NCI-H82 treated with DMSO at 0.1 percent for 48 hours (cell line): ENCODE measurements at regions not wholly inside any gene's neighbourhood (a gene's known extent, or its start where the extent isn't known, plus 50 kb on each side); places are given as distances from the start of the nearest gene placed in this dataset.

Experiments
- DNase-seq: peaks from one replicate; lab custom pipeline; 2025; ENCODE audit not compliant: unreplicated experiment; lab: John Stamatoyannopoulos, UW

DNA sequence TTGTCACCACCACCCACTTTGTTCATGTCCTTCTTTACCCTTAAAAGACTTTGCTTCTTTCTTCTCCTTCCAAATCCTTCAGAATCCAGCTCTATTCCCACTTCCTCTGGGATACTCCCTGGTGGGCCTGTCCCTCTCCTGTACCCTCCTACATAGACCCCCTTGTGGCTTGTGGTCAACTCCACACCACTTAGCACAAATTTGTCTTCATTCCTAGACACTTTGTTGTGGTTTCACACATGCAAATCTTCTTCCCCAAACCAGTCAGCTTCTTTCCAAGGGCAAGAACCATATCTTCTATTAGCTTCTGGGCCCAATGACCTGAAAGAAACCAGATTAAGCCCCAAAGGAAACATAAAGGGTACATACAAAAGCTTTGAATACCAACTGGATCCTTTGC lies 342.4 kb downstream of the TNS1 start:
- no peak for DNase-seq

DNA sequence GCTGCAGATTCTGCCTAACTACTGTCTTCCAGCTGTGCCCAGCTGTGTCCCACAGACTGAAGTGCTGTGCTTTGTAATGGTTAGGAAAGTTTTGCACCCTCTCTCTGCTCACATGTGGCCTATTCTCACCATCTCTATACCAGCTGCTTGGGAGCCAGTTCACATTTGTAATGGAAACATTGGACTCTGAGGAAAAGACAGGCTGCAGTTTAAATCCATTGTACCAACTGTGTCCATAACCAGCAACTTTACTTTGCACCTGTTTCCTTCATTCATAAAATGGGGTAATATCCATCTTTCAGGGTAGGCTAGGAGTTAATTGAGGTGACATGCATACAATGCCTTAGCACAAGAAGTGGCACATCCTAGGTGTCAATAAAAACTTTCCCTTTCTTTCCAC lies 344.0 kb downstream of the TNS1 start:
- DNase-seq: no peak

DNA sequence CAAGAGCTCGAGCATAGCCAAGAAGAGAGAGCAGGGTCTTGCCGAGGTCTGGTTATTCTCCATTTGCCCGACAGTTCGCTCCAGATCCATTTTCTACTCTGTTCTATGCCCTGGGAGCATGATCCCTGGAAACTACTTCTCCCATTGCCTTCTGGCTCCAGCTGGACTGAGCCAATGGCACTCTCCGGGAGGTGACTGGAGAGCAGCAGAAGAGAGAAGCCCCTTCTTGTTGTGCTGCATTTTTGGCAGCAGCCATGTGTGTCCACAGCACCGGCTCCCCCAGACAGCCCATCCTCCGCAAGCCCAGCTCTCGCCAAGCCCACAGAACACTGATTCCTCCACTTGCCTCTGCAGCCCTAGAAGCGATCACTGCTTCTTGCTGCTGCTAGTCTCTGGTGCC lies 345.5 kb downstream of the TNS1 start:
- no peak for DNase-seq

DNA sequence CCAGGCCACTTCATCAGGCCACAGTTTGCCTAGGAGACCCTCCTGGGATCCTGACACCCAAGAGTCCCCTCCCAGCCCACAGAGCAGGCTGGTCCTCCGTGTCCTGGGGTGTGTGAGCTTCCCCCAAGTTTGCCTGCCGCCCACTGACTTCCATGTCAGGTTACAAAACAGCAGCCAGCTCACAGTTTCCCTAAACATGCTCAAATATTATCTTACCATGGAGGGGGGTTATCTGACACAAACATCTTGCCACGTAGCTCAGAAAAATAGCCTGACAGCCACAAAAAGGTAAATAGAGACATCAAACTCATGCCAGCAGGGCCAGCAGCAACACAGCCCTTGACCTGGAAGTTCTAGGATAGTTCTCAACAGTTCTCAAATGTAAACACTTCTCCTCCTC lies 346.5 kb downstream of the TNS1 start:
- no peak for DNase-seq

DNA sequence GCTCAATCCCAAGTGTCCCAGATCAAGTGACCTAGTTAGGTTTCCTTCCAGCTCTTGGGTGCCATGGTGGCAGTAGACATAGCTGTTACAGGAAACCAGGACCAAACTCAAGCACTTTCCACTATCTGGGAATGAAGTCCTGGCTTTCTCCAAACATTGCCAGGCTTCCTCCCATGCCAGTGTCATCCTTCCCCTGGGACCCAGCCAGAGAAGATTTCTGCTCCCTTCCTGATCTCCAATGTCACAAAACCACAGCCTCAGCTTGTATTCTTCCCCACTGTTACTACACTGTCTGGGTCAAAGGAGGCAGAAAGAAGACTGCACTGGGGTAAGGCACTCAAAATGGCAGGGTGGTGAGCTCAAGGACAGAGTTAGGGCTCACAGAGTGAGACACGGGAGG lies 347.1 kb downstream of the TNS1 start:
- no peak for DNase-seq

DNA sequence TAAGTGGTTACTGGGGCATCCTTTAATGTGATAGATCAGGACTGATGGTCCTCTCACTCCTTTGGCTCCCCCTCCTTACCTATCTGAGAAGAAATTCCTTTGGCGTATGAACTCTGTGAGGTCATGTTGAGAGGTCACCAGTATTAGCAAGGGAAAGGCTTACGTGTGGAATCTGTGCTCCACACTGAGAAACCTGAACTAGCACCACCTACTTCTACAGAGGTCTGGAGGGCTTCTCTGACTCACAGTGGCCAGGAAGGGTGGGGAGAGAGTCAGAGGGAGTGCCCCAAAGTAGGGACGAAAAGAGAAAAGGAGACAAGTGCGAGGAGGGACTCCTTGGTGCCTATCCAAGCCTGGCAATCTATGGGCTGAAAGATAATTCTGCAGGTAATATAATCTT lies 348.6 kb downstream of the TNS1 start:
- DNase-seq: no peak

DNA sequence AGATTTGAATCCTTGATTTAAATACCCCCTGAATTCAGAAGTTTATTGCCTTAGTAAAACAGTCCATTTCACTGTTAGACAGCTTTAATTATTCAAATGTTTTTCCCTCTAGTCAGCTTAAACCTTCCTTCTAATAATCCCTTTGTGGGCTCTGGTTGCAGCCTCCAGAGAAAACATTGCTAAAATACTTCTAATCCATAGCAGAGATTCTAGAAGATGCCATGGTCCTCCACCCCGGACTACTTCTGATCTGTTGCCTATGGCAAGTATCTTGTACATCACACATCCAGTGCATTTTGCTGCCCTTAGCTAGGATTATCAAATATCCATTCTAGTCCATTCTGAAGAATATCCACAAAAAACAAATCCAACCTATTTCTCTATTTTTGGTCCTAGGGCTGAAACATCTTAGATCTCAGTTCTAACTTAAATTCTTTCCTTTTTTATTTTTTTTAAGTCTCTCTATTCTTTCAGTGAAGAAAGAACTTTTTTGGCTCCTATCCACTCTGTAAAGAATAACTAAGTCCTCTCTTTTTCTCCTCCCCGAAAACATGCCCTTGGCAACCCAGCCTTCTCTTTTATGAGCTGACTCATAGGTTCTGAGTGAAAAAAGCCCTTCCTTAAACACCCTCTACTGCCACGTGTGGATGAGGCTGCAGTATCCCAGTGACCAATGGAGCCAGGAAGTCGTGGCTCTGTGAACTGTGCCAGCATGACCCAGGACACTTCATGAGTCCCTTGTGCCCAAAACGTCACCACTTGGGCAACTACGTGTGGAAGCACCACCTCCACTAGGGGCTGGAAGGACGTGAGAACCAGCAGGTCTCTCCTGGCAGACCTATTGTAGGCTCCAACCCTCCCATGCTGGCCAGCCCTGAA lies 349.8 kb downstream of the TNS1 start:
- peak; percentile 10 for DNase-seq

DNA sequence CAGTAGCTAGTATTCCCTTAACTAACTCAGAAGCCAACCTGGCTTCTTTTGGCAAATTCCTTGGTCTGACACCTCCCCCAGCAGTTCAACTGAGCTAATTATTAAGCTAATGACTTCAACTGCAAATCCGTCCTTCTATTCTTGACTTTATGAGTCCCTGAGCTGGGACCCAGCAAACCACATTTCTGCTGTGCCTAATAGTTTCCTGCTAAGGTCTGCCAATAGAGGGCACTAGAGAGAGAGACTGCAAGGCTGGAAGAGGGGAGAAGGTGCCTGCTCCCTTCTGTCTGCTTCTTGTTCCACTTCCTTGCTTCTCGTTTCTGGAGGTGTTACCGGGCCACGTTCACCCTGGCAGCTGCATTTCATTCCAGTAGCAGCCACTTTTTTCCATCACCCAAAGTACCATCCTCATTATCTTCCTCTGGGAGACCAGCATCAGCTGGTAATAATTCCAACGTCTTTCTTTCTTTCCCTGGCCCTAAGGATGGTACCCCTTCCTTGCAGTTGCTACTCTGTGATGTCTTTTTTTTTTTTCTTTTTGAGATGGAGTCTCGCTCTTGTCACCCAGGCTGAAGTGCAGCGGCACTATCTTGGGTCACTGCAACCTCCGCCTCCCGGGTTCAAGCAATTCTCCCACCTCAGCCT lies 352.0 kb downstream of the TNS1 start:
- DNase-seq: peak; percentile 89

DNA sequence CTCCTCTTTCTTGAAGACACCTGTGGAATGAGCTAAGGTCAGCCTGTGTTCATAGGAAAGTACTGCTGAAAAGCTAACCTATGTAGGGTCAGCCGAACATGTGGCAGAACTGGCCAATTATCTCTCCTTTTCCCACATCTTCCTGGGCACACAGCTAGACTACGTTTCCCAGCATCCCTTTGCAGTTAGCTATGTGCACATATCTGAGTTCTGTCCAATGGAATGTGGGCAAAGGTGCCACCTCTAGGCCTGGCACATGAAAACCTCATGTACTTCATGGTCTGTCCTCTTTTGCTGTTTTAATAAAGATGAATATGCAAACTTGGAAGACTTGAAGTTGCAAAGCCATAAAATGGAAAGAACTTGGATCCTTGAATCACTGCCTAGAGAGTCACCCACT lies 352.6 kb downstream of the TNS1 start:
- DNase-seq: peak; percentile 38

DNA sequence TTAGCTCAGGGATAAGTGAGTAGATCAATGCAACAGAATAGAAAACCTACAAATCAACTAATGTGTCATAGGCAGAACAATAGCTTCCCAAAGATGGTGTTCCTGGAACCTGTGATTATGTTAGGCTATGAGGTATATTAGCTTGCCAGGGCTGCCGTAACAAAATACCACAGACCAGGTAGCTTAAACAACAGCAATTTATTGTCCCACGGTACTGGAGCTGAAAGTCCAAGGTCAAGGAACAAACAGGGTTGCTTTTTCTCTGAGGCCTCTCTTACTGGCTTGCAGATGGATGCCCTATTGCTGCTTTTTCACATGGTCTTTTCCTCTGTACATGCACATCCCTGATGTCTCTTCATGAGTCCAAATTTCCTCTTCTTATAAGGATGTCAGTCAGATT lies 354.9 kb downstream of the TNS1 start:
- no peak for DNase-seq

DNA sequence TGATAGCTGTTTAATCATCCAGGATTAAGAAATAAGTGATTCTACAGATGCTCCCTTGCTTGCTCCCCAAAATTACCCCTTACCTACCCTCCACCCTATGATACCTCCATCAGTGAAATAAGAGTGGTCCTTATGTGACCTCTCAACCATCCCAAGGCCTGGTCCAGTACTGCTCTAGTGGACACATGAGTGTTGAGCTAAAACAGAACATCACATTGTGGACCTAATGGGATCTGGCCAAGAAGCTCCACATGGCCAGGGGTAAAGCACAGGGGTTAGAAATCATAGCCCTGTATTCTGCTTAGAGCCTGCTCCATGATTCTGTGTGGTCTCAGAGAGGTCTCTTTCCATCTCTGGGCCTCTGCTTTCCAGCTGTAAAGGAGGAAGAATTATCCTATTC lies 355.6 kb downstream of the TNS1 start:
- no peak for DNase-seq

DNA sequence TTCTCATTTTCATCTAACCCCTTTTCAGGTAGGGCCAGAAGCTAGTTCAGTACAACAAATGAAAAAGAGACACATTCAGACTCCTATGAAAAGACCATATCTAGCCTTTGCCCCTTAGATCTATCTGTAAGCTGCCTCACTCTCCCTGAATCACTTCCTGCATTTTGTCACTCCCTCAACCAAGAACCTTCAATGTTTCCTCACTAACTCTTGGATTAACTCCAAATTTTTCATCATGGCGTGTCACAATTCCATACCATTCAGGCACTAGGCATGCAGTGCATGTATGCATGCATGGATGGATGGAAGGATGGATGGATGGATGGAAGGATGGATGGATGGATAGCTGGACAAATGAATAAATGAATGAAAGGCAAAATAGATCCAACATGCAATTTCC lies 356.9 kb downstream of the TNS1 start:
- DNase-seq: no peak

DNA sequence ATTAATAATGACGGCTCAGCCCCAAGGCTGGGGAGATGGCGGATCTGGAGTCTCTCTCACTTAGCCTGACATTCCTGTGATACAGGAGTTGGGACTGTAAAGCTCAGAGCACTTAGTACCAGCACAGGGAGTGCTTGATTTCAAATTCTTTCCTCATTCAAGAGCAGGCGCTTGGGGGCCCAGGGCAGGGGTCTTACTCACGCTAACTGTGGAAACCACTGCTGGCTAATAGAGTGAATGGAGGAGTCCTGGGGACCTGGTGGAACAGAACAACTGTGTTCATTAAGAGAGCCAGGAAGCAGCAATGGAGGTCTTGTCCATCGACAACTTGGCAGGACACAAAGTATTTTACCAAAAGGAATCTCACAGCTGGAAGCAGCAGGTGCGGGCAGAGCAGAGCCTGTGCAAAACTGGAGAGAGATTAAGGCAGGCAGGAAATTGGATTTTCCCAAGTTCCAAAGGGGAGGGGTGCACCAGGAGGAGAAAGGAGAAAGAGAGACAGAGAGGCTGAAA lies 358.9 kb downstream of the TNS1 start:
- peak; percentile 92 for DNase-seq

DNA sequence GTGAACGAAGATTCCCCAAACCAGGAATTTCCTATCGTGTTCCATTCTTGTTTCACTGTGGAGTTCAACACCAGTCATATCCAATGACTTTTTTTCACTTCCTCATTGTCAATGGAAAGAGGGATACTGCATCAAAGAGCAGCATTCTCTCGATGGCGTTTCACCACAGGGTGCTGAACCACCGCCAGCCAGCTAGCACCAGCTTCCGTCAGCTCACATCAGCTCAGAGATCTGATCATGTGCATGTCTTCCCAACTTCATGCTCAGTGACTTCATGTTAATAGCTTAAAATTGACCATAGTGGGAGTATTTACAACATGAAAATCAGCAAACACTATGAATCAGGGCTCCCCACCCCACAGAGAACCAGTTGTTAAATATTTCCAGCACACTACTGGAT lies 359.9 kb downstream of the TNS1 start:
- no peak for DNase-seq

DNA sequence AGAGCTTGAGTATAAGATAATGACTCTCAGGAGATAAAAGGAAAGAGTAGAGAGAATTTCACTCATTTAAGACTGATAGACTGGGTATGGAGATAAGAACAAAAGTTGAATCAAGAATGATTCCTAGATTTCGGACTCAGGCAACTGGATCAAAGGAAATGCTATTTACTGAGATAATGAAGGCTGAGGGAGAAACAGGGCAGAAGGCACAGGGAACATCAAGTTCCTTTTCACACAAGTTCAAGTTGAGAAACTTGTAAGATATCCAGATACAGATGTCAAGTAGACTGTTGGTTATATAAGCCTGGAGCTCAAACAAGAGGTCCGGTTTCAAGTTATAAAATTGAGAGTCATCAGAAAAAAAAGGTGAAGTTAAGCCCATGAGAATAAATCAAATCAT lies 360.8 kb downstream of the TNS1 start:
- DNase-seq: no peak

DNA sequence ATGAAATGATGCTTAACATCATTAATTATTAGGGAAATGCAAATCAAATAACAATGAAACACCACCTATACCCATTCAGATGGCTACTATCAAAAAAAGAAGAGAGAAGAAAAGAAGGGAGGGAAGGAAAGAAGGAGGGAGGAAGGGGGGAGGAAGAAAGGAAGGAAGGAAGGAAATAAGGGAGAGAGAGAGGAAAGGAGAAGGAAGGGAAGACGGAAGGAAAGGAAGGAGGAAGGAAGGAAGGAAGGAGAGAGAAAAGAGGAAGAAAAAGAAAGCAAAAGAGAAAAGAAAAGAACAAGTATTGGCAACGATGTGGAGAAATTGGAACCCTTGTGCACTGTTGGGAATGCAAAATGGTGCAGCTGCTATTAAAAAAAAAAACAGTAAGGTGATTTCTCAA lies 363.3 kb downstream of the TNS1 start:
- no peak for DNase-seq

DNA sequence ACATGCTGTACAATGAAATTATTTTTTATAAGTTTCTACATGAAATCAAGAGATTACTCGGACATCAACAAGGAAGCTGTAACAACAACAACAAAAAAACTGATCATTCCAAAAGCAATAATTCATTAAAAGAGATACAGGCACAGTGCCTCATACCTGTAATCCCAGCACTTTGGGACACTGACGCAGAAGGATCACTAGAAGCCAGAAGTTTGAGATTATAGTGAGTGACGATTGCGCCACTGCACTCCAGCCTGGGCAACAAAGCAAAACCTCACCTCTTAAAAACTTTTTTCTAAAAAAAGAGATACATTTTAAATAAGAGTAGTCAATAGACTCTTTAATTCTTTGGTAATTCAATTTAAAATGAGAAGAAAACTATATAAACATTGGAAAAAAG lies 364.3 kb downstream of the TNS1 start:
- no peak for DNase-seq

DNA sequence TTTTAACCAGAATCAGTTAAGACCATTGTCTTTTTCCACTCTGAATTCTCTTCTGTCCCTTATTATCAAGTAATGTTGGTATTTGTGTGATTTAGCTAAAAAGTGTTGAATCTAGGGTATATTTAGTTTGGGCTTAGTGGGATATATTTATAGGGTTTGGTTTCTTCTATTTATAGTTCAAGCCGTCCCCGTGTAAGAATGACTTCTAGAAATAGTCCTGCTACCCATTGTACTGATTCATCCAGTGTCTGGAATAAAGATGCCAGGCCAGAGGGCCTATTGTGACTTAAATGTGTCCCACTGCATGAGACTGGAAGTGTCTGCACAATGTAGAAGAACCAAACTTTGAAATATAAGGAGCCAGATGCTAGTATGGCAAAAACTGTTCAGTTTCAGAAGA lies 364.8 kb downstream of the TNS1 start:
- DNase-seq: no peak

DNA sequence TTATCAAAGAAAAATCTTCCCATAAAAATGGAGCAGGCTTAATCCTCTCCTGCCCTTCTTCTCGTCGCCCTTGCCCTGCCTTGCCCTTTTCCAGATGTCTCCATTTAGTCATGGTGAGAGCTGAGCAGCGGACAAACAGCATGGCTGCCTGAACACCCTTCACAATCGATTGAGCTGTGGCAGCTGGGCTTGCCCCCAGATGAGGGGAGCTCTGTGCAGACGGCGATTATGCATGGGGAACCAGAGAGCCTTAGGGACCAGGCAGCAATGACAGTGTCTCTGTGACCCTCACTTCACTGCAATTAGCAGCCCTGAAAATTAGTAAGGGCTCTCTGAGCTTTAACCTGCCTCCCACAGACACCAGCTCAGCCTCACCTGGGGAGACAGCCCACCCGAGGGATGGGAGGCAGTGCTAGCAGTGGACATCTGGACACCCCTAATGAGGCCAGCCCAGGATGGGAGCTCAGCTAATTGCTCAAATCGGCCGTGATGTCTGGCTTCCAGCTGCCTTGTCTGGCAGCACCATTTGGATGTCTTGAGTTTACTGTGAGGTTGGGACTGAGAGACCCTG lies 365.7 kb downstream of the TNS1 start:
- peak; percentile 38 for DNase-seq

DNA sequence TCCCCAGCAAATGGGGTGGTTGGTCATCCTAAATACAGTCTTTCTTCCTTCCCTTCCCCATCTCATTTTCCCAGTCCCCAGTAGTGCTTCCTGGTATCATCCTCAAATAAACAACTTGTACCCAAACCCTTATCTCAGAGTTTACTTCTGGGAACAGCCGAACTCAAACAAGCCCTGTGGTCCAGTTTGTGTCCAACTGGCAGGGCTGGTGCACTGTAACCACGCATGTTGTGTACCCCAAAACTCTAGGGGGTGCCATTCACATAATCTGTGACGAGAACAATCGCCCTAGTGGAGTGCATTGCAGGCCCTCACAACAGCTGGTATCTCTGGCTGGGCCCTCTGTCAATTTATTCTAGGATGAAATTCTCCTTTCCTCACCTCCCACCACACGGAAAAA lies 366.2 kb downstream of the TNS1 start:
- DNase-seq: no peak

DNA sequence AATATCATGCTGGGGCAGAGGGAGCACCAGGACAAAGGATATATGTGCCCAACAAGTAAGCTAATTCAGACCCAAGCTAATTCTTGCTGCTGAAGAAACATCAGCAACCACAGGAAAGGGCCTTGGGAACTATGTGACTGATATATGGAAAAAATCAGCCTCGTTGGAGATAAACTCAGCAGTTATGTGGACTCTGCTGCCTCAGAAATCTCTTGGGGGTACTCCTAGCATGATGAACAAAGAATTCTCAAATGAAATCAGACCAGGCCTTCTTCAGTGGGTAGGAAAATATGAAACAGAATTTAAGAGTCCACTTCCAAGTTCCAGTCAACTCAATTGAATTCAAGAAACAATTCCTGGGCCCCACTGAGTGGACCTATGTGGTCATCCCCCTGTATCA lies 367.9 kb downstream of the TNS1 start:
- DNase-seq: no peak

DNA sequence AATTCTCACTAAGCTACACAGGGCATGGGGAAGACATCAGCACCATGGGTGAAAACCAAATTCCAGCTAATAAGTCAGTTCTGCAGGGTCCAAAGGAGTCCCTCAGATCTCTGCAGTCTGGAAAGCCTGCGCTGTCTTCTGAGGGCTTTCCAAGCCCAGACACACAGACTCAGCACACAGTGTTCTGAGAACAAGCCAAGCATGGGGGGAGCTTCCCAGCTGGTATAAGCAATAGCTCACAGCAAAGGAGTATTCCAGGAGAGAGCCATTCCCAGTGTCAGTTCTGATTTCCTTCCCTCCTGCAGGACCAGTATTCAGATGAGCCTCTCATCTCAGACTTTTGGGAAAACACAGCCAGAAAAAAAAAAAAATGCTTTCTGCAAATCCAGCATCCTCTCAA lies 370.8 kb downstream of the TNS1 start:
- DNase-seq: no peak
